ENCODE measurements at regions not wholly inside any gene's neighbourhood (a gene's known extent, or its start where the extent isn't known, plus 50 kb on each side); places are given as distances from the start of the nearest gene placed in this dataset.

DNA sequence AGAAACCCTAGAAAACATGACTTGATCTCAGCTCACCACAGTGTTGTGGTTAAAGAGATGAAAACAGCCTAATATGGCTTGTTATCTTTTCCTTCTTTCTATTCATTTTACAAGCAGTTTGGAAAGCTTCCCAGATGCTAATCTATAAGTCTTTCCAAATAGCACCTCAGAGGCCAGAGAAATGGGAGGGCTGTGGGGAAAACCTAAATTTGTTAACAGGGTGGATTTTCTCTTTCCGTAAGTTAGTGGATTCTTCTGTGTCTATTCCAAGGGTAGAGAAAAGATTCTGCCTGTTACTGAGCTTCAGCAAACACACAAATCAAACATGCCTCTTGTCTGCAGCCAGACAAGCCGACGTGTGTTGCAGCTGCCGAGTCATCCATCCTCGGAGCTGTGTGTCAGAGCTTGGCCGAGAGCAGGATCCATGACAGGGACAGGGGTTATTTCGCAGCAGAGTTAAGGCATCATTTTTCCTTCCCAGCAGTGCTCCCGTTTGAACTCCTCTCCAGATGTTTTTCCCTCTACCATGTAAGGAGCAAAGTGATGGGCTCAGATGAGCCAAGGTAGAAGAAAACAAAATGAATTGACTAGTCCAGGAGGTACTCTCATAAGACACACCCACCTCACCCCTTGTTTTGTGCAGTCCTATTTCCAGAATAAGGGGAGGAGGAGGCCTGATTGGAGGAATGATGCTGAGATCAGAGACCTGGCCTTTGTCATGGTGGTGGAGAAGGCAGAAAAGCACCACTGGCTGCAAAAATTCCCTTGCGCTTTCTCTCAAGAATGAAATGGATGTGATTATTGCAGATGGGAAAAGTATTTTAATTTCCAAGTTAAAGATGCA is 560.0 kb downstream of the C6orf118 start:
- H3K14ac ChIP-seq (replicated peaks; ENCODE audit: low read depth, low read length): no peak overlapping the region
- no peak overlapping the region for H4K8ac ChIP-seq (ENCODE audit: low read depth in 2 of 2, low read length in 2 of 2)
- BruUV-seq (replicated peaks): no TSS peak
- H3K4me2 ChIP-seq (ENCODE audit: low read depth, low read length): no peak overlapping the region
- no peaks in the 10 kb centered on the region for H3K36me3 ChIP-seq (ENCODE audit: control insufficient read depth, insufficient read depth, low read length)
- H4K5ac ChIP-seq (ENCODE audit: low read depth, low read length): no peak overlapping the region
- H3K4ac ChIP-seq (ENCODE audit: low read depth, low read length): no peak overlapping the region
- no peak overlapping the region for H2BK20ac ChIP-seq (ENCODE audit: low read depth, low read length)
- no peaks in the 10 kb centered on the region for H3K9me1 ChIP-seq (ENCODE audit: insufficient read depth, low read length)
- no peak overlapping the region for H2BK15ac ChIP-seq (ENCODE audit: low read depth, low read length)
- H3K23ac ChIP-seq (ENCODE audit: low read depth, low read length): no peak overlapping the region
- no peak overlapping the region for H2BK5ac ChIP-seq (ENCODE audit: low read depth, low read length, poor library complexity, severe bottlenecking)
- H2BK120ac ChIP-seq (ENCODE audit: low read depth, low read length): no peak overlapping the region
- WGBS, 2 experiments (ENCODE audit: extremely low coverage in 2 of 2, insufficient read length in 1 of 2): 83% methylated on average over 1 of the region's 9 CpGs; no CpG with 5 or more reads in 1 of the 2 experiments
- no peak overlapping the region for H3K56ac ChIP-seq (ENCODE audit: extremely low read depth, insufficient read depth, low read length)
- TF ChIP-seq RFX5 (IDR thresholded peaks at IDR 0.05; ENCODE audit: low read depth, low read length): no peak
- TF ChIP-seq, protein P1, sequence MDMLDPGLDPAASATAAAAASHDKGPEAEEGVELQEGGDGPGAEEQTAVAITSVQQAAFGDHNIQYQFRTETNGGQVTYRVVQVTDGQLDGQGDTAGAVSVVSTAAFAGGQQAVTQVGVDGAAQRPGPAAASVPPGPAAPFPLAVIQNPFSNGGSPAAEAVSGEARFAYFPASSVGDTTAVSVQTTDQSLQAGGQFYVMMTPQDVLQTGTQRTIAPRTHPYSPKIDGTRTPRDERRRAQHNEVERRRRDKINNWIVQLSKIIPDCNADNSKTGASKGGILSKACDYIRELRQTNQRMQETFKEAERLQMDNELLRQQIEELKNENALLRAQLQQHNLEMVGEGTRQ (IDR thresholded peaks at IDR 0.05; ENCODE audit: low read depth, low read length): no peak
- no peak for TF ChIP-seq RCOR1 (IDR thresholded peaks at IDR 0.05; ENCODE audit: insufficient replicate concordance, low read length)
- TF ChIP-seq MXI1 (IDR thresholded peaks at IDR 0.05; ENCODE audit: borderline replicate concordance, low read depth, low read length): no peak
- TF ChIP-seq CHD1 (IDR thresholded peaks at IDR 0.05; ENCODE audit: low read depth, low read length): no peak
- no peak for TF ChIP-seq FOS (IDR thresholded peaks at IDR 0.05; ENCODE audit: low read depth, low read length)
- no peak for TF ChIP-seq BHLHE40 (IDR thresholded peaks at IDR 0.05; ENCODE audit: low read depth, low read length)
- no peak for TF ChIP-seq SMC3 (IDR thresholded peaks at IDR 0.05; ENCODE audit: low read depth, low read length)
- CTCF ChIA-PET: no interaction called here
- peaks cover 23% of the 10 kb centered on the region for H3K9me3 ChIP-seq (ENCODE audit: control insufficient read depth, insufficient read depth, low read length)
- no peaks in the 10 kb centered on the region for H3K27me3 ChIP-seq (ENCODE audit: control insufficient read depth, insufficient read depth, low read length)
- DNase-seq (no peak), ATAC-seq (ENCODE audit: low read depth) (no peak)
- no peak overlapping the region for H4K91ac ChIP-seq (ENCODE audit: insufficient read depth, low read depth, low read length)
- H2AFZ ChIP-seq (replicated peaks; ENCODE audit: low read length, poor library complexity): no peak overlapping the region
- H3K4me1 ChIP-seq (ENCODE audit: control insufficient read depth, insufficient read depth, low read length): no peaks in the 10 kb centered on the region
- in situ Hi-C loops (cut with MboI; ENCODE audit: low sequenced_read_pairs) (no loop called here), intact Hi-C loops (cut with micrococcal nuclease) (no loop called here), dilution Hi-C loops (cut with HindIII; ENCODE audit: low sequenced_read_pairs, unreplicated experiment) (no loop called here)
- H3K4me3 ChIP-seq (ENCODE audit: insufficient read depth, low read depth, low read length): no peak overlapping the region
- H3K79me1 ChIP-seq (ENCODE audit: low read depth in 1 of 2, low read length in 2 of 2): no peaks in the 10 kb centered on the region
- no peak overlapping the region for H3K18ac ChIP-seq (ENCODE audit: low read depth, low read length)
- POLR2A ChIA-PET (ENCODE audit: unreplicated experiment): no interaction called here
- H2AK9ac ChIP-seq (replicated peaks; ENCODE audit: low read depth, low read length, poor library complexity): no peak overlapping the region
- no peaks in the 10 kb centered on the region for H4K20me1 ChIP-seq (ENCODE audit: insufficient read depth, low read length)
- H2AK5ac ChIP-seq (ENCODE audit: low read depth, low read length): no peak overlapping the region
- H3K9ac ChIP-seq (ENCODE audit: low read depth, low read length): no peak overlapping the region
- H3K27ac ChIP-seq (ENCODE audit: insufficient read depth, low read length): no peak overlapping the region

Data from IMR-90 (cell line).